ENCODE measurements at regions not wholly inside any gene's neighbourhood (a gene's known extent, or its start where the extent isn't known, plus 50 kb on each side); places are given as distances from the start of the nearest gene placed in this dataset.

DNA sequence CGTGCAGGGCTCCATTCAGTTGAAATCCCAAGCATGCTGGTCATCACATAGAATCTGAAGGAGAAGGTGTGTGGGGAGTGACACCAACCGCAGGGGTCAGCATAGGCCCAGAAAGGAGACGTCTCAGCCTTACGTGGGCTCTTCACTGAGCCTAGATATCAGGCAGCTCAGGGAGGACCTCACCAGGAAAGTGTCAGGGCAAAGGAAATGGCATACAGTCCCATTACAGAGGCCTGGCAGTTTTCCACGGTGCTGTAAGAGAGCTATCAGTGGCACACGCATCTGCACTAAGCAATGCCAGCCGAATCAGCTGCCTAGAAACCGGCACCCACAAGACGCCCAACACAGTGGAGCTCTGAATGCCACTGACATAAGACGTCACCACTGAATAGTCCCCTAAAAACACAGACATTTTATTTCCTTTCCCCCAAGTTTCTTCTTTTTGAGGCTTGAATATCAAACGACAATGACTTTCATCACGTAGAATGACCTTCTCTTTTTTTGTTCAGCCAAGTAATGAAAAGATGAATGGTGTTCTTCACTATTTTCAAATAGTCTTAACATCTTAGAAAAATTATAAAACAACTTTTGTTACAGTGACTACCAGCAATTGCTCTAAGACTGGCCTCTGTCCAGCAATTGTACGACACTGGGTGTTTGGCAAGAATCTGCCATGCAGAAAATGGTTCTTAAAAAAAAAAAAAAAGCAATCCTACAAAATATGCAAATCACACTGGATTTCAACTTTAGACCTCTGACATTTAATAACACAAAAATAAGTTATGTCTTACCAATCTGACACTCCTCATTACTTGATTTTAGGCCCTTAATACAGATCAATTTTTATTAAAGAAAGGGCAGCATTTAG lies 88.9 kb upstream of the FOXQ1 start:
- TF ChIP-seq, protein P1, sequence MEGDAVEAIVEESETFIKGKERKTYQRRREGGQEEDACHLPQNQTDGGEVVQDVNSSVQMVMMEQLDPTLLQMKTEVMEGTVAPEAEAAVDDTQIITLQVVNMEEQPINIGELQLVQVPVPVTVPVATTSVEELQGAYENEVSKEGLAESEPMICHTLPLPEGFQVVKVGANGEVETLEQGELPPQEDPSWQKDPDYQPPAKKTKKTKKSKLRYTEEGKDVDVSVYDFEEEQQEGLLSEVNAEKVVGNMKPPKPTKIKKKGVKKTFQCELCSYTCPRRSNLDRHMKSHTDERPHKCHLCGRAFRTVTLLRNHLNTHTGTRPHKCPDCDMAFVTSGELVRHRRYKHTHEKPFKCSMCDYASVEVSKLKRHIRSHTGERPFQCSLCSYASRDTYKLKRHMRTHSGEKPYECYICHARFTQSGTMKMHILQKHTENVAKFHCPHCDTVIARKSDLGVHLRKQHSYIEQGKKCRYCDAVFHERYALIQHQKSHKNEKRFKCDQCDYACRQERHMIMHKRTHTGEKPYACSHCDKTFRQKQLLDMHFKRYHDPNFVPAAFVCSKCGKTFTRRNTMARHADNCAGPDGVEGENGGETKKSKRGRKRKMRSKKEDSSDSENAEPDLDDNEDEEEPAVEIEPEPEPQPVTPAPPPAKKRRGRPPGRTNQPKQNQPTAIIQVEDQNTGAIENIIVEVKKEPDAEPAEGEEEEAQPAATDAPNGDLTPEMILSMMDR (IDR thresholded peaks at IDR 0.05 in 2 of 3, conservative IDR thresholded peaks at IDR 0.05 in 1 of 3; ENCODE audit: control insufficient read depth in 2 of 3, extremely low read depth in 1 of 3, insufficient read depth in 1 of 3, low read depth in 3 of 3, low read length in 3 of 3): no peak
- TF ChIP-seq SP1 (IDR thresholded peaks at IDR 0.05; ENCODE audit: low read depth, low read length) (no peak), STAT3 (IDR thresholded peaks at IDR 0.05; ENCODE audit: low read depth, low read length) (no peak), ZNF274 (IDR thresholded peaks at IDR 0.05; ENCODE audit: insufficient read depth, insufficient read length) (no peak), EZH2 (IDR thresholded peaks at IDR 0.05; ENCODE audit: borderline replicate concordance, control insufficient read depth, low read depth, low read length) (no peak), ZZZ3 (IDR thresholded peaks at IDR 0.05; ENCODE audit: control insufficient read depth, insufficient read length, low read depth) (no peak), POLR2AphosphoS5 (IDR thresholded peaks at IDR 0.05; ENCODE audit: low read length) (no peak), ZNF687 (IDR thresholded peaks at IDR 0.05) (no peak), BMI1 (IDR thresholded peaks at IDR 0.05; ENCODE audit: borderline replicate concordance) (no peak), RFX5 (IDR thresholded peaks at IDR 0.05; ENCODE audit: low read depth, low read length) (no peak), ZSCAN29 (IDR thresholded peaks at IDR 0.05) (no peak), TCF12 (IDR thresholded peaks at IDR 0.05; ENCODE audit: low read depth, low read length) (no peak), MYC (IDR thresholded peaks at IDR 0.05; ENCODE audit: insufficient read depth, insufficient read length, insufficient replicate concordance, low read length, severe bottlenecking) (no peak)

Data from GM12878 (cell line).